ENCODE measurements at regions not wholly inside any gene's neighbourhood (a gene's known extent, or its start where the extent isn't known, plus 50 kb on each side); places are given as distances from the start of the nearest gene placed in this dataset.

- Histone ChIP-seq H3K9me3 (ENCODE audit: low read depth, low read length) (no peaks in the 10 kb centered on the region), H3K79me2 (ENCODE audit: insufficient read depth, low read length) (no peaks in the 10 kb centered on the region), H3K36me3 (ENCODE audit: insufficient read depth, low read length) (no peaks in the 10 kb centered on the region), H4K20me1 (ENCODE audit: insufficient read depth, low read length) (no peaks in the 10 kb centered on the region), H3K4me1 (ENCODE audit: insufficient read depth, low read length) (peaks cover 13% of the 10 kb centered on the region), H3K27ac (ENCODE audit: low read depth, low read length) (peak overlapping the region; percentile 4), H3K4me3 (ENCODE audit: insufficient read depth, low read length) (peak overlapping the region; percentile 20), H2AFZ (ENCODE audit: low read length) (no peak overlapping the region), H3K27me3 (ENCODE audit: insufficient read depth, low read length) (no peaks in the 10 kb centered on the region), H3K4me2 (ENCODE audit: insufficient read depth, low read length) (peak overlapping the region; percentile 54)
- DNase-seq (ENCODE audit: insufficient read length, low spot score, missing footprints), result no peak
- no peak for TF ChIP-seq CTCF (IDR thresholded peaks at IDR 0.05; ENCODE audit: extremely low read depth, low read depth, low read length)
These were observed 85.3 kb upstream of the TIAM2 start for GRCh38 chr6:154909821-154910220.

- no peaks in the 10 kb centered on the region for H4K20me1 ChIP-seq (ENCODE audit: insufficient read depth, low read length)
- H3K4me1 ChIP-seq (ENCODE audit: insufficient read depth, low read length), result peaks cover 6% of the 10 kb centered on the region
- H3K4me3 ChIP-seq (ENCODE audit: insufficient read depth, low read length), result no peak overlapping the region
- H3K27me3 ChIP-seq (ENCODE audit: insufficient read depth, low read length), result no peaks in the 10 kb centered on the region
- no peak overlapping the region for H3K27ac ChIP-seq (ENCODE audit: low read depth, low read length)
- no peak for DNase-seq (ENCODE audit: insufficient read length, low spot score, missing footprints)
- H3K4me2 ChIP-seq (ENCODE audit: insufficient read depth, low read length), result no peak overlapping the region
- no peaks in the 10 kb centered on the region for H3K9me3 ChIP-seq (ENCODE audit: low read depth, low read length)
- H3K79me2 ChIP-seq (ENCODE audit: insufficient read depth, low read length), result no peaks in the 10 kb centered on the region
- no peaks in the 10 kb centered on the region for H3K36me3 ChIP-seq (ENCODE audit: insufficient read depth, low read length)
- no peak overlapping the region for H2AFZ ChIP-seq (ENCODE audit: low read length)
- TF ChIP-seq CTCF (IDR thresholded peaks at IDR 0.05; ENCODE audit: extremely low read depth, low read depth, low read length), result no peak
These were observed 80.8 kb upstream of the TIAM2 start for GRCh38 chr6:154914288-154914687.

GRCh38 chr6:154916857-154917256 lies 78.3 kb upstream of the TIAM2 start:
- no peak overlapping the region for H2AFZ ChIP-seq (ENCODE audit: low read length)
- TF ChIP-seq CTCF (IDR thresholded peaks at IDR 0.05; ENCODE audit: extremely low read depth, low read depth, low read length), result no peak
- no peak overlapping the region for H3K27ac ChIP-seq (ENCODE audit: low read depth, low read length)
- H3K27me3 ChIP-seq (ENCODE audit: insufficient read depth, low read length), result no peaks in the 10 kb centered on the region
- no peaks in the 10 kb centered on the region for H4K20me1 ChIP-seq (ENCODE audit: insufficient read depth, low read length)
- H3K9me3 ChIP-seq (ENCODE audit: low read depth, low read length), result no peaks in the 10 kb centered on the region
- no peaks in the 10 kb centered on the region for H3K79me2 ChIP-seq (ENCODE audit: insufficient read depth, low read length)
- H3K36me3 ChIP-seq (ENCODE audit: insufficient read depth, low read length), result no peaks in the 10 kb centered on the region
- DNase-seq (ENCODE audit: insufficient read length, low spot score, missing footprints), result no peak
- H3K4me2 ChIP-seq (ENCODE audit: insufficient read depth, low read length), result no peak overlapping the region
- H3K4me1 ChIP-seq (ENCODE audit: insufficient read depth, low read length), result peaks cover 11% of the 10 kb centered on the region
- no peak overlapping the region for H3K4me3 ChIP-seq (ENCODE audit: insufficient read depth, low read length)

- no peaks in the 10 kb centered on the region for H3K79me2 ChIP-seq (ENCODE audit: insufficient read depth, low read length)
- no peak overlapping the region for H2AFZ ChIP-seq (ENCODE audit: low read length)
- H4K20me1 ChIP-seq (ENCODE audit: insufficient read depth, low read length), result no peaks in the 10 kb centered on the region
- H3K27me3 ChIP-seq (ENCODE audit: insufficient read depth, low read length), result no peaks in the 10 kb centered on the region
- no peak overlapping the region for H3K27ac ChIP-seq (ENCODE audit: low read depth, low read length)
- no peak overlapping the region for H3K4me2 ChIP-seq (ENCODE audit: insufficient read depth, low read length)
- H3K36me3 ChIP-seq (ENCODE audit: insufficient read depth, low read length), result no peaks in the 10 kb centered on the region
- H3K9me3 ChIP-seq (ENCODE audit: low read depth, low read length), result no peaks in the 10 kb centered on the region
- H3K4me3 ChIP-seq (ENCODE audit: insufficient read depth, low read length), result no peak overlapping the region
- H3K4me1 ChIP-seq (ENCODE audit: insufficient read depth, low read length), result peaks cover 11% of the 10 kb centered on the region
- DNase-seq (ENCODE audit: insufficient read length, low spot score, missing footprints), result peak; percentile 10
- no peak for TF ChIP-seq CTCF (IDR thresholded peaks at IDR 0.05; ENCODE audit: extremely low read depth, low read depth, low read length)
These were observed 77.2 kb upstream of the TIAM2 start for GRCh38 chr6:154917941-154918340.

All from osteoblast (primary cell).